MM.1S (cell line): ENCODE measurements at regions not wholly inside any gene's neighbourhood (a gene's known extent, or its start where the extent isn't known, plus 50 kb on each side); places are given as distances from the start of the nearest gene placed in this dataset.

Experiments
- EZH2 ChIP-seq: fragments of 300-600 bp; sonication (generic); optimal IDR thresholded peaks from 2 replicates; pipeline ENCODE3; 2017; ENCODE audit warnings: low read depth, mild to moderate bottlenecking, antibody characterized with exemption, low read length, mixed read lengths
- EZH2phosphoT487 ChIP-seq: fragments of 300-600 bp; sonication (generic); IDR thresholded peaks from 2 replicates; pipeline ENCODE4 v1.6.1; 2018; ENCODE audit warnings: antibody characterized with exemption, low read length
- TF ChIP-seq, protein P1 (sequence below): fragments of 300-600 bp; sonication (generic); IDR thresholded peaks from 2 replicates; pipeline ENCODE4 v1.5.1; 2016; ENCODE audit warnings: antibody characterized with exemption, low read length, mixed read lengths

DNA sequence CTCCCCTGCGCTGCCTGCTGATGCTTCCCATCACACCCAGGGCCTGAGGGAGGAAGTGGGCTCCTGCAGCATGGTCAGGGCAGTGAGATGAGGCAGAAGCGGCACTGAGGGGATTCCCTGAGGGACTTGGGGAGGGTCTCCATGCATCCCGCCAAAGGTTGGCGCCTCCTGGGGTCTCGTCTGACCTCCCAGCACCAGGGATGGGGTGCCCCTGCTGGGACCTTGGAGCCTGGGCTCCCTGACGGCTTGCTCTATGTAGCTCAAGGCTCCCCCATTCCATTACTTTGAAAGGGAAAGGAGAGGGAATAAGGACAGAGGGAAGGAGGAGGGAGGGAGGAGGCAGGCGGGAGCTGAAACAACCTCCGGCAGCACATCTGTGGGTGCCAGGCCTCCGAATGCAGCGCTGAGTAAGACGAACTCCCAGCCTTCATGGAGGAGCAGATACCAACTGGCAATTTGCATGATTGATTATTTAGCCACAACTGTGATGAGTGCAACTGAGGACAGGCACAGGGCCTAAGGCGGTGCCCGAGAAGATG lies 259.3 kb downstream of the ERMARD start:
- TF ChIP-seq EZH2 (no peak), EZH2phosphoT487 (no peak)
- TF ChIP-seq, protein P1, sequence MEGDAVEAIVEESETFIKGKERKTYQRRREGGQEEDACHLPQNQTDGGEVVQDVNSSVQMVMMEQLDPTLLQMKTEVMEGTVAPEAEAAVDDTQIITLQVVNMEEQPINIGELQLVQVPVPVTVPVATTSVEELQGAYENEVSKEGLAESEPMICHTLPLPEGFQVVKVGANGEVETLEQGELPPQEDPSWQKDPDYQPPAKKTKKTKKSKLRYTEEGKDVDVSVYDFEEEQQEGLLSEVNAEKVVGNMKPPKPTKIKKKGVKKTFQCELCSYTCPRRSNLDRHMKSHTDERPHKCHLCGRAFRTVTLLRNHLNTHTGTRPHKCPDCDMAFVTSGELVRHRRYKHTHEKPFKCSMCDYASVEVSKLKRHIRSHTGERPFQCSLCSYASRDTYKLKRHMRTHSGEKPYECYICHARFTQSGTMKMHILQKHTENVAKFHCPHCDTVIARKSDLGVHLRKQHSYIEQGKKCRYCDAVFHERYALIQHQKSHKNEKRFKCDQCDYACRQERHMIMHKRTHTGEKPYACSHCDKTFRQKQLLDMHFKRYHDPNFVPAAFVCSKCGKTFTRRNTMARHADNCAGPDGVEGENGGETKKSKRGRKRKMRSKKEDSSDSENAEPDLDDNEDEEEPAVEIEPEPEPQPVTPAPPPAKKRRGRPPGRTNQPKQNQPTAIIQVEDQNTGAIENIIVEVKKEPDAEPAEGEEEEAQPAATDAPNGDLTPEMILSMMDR, result no peak
